ENCODE measurements at regions not wholly inside any gene's neighbourhood (a gene's known extent, or its start where the extent isn't known, plus 50 kb on each side); places are given as distances from the start of the nearest gene placed in this dataset.

DNA sequence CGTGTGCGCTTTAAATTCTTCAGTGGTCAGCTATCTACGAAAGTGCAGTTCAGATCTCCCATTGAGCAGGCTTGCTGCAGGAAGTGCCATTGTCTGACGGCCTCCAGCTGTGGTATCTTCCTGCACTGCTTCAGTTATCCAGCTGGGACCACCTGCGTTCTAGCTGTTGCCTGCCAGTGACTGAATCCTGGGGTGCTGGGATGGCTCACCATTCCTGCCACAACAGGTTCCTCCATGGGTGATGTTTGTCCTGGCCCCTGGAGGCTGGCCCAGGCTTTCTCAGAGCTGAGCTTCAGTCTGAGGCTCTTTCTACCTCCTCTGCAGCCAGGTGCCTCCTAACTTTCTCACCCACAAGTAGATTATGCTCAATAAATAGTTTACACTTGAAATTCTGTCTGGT is 498.5 kb upstream of the HS6ST1 start:
- no peak for TF ChIP-seq ESRRA (CRISPR knock-in tag; IDR thresholded peaks at IDR 0.05; ENCODE audit: low read depth)
- TF ChIP-seq SMC3 (IDR thresholded peaks at IDR 0.05; ENCODE audit: low read length): no peak
- TF ChIP-seq CEBPB (IDR thresholded peaks at IDR 0.05; ENCODE audit: borderline replicate concordance, low read depth, low read length): no peak
- no peak for TF ChIP-seq BHLHE40 (IDR thresholded peaks at IDR 0.05; ENCODE audit: low read length)
- TF ChIP-seq, protein P1, sequence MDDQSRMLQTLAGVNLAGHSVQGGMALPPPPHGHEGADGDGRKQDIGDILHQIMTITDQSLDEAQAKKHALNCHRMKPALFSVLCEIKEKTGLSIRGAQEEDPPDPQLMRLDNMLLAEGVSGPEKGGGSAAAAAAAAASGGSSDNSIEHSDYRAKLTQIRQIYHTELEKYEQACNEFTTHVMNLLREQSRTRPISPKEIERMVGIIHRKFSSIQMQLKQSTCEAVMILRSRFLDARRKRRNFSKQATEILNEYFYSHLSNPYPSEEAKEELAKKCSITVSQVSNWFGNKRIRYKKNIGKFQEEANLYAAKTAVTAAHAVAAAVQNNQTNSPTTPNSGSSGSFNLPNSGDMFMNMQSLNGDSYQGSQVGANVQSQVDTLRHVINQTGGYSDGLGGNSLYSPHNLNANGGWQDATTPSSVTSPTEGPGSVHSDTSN (CRISPR knock-in tag; IDR thresholded peaks at IDR 0.05; ENCODE audit: borderline replicate concordance): no peak
- TF ChIP-seq, protein P2, sequence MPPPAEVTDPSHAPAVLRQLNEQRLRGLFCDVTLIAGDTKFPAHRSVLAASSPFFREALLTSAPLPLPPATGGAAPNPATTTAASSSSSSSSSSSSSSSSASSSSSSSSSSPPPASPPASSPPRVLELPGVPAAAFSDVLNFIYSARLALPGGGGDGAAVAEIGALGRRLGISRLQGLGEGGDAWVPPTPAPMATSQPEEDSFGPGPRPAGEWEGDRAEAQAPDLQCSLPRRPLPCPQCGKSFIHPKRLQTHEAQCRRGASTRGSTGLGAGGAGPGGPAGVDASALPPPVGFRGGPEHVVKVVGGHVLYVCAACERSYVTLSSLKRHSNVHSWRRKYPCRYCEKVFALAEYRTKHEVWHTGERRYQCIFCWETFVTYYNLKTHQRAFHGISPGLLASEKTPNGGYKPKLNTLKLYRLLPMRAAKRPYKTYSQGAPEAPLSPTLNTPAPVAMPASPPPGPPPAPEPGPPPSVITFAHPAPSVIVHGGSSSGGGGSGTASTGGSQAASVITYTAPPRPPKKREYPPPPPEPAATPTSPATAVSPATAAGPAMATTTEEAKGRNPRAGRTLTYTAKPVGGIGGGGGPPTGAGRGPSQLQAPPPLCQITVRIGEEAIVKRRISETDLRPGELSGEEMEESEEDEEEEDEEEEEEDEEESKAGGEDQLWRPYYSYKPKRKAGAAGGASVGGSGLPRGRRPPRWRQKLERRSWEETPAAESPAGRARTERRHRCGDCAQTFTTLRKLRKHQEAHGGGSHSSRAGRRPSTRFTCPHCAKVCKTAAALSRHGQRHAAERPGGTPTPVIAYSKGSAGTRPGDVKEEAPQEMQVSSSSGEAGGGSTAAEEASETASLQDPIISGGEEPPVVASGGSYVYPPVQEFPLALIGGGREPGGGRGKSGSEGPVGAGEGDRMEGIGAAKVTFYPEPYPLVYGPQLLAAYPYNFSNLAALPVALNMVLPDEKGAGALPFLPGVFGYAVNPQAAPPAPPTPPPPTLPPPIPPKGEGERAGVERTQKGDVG (CRISPR knock-in tag; IDR thresholded peaks at IDR 0.05; ENCODE audit: borderline replicate concordance): no peak
